OCI-M1 (cell line): ENCODE measurements at regions not wholly inside any gene's neighbourhood (a gene's known extent, or its start where the extent isn't known, plus 50 kb on each side); places are given as distances from the start of the nearest gene placed in this dataset.

Source experiments
- DNase-seq: peaks from one replicate; lab custom pipeline; 2025; lab: John Stamatoyannopoulos, UW

DNA sequence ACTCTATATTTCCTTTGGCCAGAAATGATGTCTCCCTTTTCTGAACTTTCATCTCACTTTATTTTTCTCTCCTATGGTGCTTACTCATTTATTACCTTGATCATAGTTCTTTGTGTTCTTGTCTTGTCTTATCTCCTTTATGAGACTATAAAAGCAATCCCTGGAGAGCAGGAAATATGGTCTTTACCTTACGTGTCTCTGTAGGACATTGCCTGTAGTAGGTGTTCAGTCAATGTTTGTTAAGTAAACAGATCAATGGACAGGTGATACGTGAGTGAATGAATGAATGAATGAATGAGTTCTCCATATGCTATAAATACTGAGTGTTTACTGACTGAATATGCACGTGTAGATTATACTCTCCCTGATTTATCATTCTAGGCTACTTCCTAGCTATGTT, 193.7 kb upstream of the HMGA2 start:
- no peak for DNase-seq

- no peak for DNase-seq
Observed at GRCh38 chr12:65631621-65632111, 192.6 kb upstream of the HMGA2 start.

DNA sequence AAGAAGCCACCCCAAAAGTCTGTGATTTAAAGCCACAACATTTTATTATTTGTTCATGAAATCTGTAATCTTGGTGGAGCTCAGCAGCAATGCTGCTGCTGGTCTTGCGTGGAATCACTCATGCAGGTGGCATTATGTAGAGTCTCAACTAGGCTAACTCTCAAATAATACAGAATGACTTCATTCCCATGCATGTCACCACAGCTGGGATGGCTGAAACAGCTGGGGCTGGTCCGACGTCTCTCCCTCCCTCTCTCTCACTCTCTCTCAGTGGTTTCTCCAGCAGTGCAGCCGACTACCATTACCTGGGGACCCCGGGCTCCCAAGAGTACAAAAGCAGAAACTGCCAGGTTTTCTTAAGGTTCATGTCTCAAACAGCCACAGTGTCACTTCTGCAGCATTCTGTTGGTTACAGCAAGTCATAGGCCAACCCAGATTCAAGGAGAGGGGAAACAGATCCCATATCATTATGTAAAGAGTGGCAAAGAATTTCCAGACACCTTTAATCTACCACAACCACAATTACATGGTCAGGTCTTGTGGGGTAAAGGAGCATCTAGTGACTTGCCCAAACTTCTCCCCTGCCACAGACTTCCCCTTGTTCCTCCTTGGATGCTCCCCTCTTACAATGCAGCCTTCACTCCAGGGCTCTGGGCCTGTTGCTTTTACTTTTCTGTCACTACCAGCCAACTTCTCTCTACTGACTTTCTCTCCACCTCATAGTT, 192.0 kb upstream of the HMGA2 start:
- no peak for DNase-seq

- DNase-seq: no peak
Observed at GRCh38 chr12:65634061-65634460, 190.2 kb upstream of the HMGA2 start.

DNA sequence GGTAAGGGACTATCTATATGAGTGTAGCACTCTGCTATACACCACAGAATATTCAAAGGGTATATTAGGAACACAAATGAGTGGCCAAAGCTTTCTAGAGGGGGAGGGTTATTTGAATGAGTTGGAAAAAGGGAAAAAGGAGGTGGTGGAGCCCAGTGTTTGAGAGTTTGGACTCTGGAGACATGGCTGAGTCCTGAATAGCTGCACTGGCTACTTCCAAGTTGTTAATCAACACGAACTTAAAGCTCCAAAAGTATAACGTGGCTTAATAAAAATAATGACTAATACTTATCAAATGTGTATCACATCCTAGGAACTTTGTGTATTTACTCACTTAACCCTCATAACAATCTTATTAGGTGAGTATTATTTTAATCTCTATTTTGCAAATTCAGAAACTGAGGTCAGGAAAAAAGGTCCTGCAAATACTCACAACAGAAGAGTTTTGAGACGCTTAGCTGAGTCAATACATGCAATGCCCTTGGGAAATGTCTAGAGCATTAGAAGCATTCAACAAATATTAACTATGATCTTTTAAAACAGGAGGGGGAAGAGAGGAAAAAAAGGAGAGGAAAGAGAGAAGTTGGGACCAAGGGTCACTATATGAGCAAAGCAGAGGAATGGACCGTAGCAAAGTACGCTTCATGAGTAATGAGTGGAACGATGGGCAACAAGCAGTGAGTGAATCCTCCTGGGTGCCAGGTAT, 189.5 kb upstream of the HMGA2 start:
- DNase-seq: no peak

- DNase-seq: no peak
Observed at GRCh38 chr12:65636436-65636835, 187.8 kb upstream of the HMGA2 start.

GRCh38 chr12:65637150-65637549, 187.1 kb upstream of the HMGA2 start:
- DNase-seq: no peak

- DNase-seq: no peak
Observed at GRCh38 chr12:65637774-65638173, 186.5 kb upstream of the HMGA2 start.

DNA sequence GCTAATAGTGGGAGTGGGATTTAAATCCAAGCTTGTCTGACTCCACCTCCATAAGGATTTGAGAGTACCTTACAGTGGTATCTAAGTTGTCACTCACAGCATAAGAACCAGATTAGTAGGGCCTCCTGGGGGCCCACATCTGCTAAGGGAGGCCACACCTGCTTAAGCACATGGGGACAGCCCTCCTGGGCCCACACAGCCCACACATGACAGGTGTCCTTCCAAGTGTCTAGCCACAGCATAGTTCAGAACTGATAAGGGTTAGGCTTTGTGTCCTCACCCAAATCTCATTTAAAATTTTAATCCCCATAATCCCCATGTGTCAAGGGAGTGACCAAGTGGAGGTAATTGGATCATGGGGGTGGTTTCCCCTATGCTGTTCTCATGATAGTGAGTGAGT, 186.0 kb upstream of the HMGA2 start:
- no peak for DNase-seq

GRCh38 chr12:65640489-65640901, 183.8 kb upstream of the HMGA2 start:
- no peak for DNase-seq

DNA sequence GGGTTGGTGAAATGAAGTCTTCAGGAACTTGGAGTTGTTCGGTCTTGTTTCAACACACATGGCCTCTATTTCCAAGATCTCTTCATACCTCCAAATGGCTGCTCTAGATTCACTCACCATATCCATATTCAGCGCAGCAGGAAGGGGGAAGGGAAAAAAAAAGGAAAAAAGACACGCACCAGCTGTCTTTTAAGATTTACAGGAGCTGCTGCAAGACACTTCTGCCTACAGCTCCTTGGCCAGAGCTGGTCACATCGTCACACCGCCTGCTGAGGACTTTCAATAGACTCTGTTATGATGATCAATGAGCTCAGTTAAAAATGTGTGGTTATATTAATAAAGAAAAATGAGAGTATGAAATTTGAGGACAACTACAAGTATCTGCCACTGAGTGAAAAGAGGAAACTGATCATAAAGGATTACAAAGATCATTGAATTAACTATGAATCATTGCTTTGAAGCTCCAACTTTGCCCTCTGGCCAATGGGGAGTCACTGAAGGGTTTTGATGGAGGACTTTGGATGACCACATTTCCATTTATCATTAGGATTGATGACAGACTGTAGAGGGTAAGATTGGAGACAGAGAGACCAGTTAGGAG, 182.1 kb upstream of the HMGA2 start:
- no peak for DNase-seq

DNA sequence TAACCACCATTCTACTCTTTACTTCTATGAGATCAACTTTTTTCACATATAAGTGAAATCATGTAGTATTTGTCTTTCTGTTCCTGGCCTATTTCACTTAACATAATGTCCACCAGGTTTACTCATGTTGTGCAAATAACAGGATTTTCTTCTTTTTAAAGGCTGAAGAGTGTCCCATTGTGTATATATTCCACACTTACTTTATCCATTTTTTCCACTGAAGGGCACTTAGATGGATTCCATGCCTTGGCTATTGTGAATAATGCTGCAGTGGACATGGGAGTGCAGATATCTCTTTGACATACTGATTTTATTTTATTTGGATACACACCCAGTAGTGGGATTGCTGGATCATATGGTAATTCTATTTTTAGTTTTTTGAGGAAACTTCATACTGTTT, 181.1 kb upstream of the HMGA2 start:
- DNase-seq: no peak

DNA sequence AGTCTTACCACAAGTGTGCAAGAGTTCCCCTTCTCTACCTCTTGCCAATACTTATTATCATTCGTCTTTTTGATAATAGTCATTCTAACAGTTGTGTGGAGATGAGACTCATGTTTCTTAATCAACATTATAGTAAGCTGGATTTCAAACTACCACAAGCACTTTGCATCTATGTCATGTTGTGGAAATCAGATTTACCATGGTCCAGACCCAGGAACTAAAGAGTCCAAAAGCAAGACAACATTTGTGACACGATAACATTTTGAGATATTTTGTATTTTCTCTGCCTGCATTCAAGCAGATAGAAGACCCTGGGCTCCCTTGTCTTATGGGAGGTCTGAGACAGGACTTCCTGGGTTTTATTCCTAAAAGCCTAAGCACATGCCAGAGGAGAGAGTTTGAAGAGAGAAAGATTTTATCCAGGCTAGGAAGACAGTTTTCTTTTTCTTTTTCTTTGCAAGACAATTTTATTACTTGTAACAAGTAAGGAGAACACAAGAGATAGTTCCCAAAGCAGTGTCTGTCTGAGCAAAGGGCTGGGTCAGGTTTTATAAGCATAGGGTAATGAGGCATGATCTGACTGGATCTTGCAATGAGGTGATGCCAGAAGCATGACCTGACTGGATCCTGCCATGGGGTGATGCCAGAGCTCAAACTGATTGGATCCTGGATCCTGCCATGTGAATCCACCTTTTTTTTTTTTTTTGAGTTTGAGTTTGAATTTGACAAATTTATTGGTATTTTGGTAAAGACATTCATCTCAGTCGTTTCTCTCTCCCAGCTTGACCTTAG, 180.5 kb upstream of the HMGA2 start:
- no peak for DNase-seq

DNA sequence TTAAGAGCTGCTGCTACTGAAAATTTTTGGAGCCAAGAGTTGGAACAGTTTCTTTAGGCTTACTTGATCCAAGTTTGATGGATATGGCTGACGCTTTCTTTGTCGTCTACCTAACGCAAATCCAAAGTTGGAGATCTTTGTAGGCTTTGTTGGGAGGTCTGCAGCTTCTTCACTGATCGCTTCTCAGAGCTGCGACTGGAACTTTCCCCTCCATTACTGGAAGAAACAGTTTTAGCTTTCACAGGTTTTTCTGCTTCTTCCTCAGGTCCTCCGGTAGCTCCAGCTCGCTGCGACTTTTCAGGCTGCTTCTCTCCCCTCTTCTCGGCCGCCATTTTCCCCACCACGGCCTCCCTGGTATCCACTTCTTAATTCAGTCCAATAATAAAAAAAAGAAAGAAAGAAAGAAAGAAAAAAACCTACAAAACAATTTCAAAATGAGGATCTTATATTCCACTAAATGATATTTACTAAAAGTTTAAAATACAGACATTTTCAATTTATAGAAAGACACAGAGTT, 178.1 kb upstream of the HMGA2 start:
- no peak for DNase-seq

DNA sequence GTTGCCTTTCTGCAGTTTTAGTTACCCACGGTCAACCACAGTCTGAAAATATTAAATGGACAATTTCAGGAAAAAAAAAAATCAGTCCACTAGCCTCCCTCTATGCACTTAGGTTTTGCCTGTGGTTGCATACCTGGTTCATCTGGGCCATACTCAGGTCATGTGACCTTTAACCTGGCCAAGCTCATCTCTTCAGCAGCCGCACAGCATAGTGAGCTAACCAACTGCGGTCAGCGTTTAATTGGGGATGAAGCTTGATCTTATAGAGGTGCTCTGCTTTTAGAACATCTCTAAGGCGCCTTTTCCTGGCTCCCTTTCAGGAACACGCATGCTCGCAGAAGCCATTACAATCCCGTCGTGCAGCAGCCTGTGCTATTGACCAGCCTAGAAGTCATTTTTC, 177.2 kb upstream of the HMGA2 start:
- DNase-seq: no peak

DNA sequence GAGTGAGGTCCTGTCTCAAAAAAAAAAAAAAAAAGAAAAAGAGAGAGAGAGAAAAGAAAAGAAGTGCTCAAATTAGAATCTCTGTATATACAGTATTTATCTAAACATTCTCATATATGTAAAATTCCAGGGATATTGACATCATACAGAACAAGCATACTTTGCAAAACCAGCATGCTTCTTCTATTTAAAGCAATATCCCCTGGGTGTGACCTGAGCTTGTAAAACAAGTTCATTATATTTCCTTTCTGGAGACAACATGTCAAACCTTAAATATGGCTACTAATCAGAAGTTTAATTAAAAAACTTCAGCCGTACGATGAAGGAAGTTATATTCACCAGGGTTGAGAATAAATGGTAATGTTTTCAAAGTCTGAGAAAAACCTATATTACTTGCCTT, 175.8 kb upstream of the HMGA2 start:
- no peak for DNase-seq

GRCh38 chr12:65649126-65649525, 175.2 kb upstream of the HMGA2 start:
- no peak for DNase-seq

GRCh38 chr12:65651060-65651459, 173.2 kb upstream of the HMGA2 start:
- no peak for DNase-seq

- no peak for DNase-seq
Observed at GRCh38 chr12:65653321-65653720, 171.0 kb upstream of the HMGA2 start.

DNA sequence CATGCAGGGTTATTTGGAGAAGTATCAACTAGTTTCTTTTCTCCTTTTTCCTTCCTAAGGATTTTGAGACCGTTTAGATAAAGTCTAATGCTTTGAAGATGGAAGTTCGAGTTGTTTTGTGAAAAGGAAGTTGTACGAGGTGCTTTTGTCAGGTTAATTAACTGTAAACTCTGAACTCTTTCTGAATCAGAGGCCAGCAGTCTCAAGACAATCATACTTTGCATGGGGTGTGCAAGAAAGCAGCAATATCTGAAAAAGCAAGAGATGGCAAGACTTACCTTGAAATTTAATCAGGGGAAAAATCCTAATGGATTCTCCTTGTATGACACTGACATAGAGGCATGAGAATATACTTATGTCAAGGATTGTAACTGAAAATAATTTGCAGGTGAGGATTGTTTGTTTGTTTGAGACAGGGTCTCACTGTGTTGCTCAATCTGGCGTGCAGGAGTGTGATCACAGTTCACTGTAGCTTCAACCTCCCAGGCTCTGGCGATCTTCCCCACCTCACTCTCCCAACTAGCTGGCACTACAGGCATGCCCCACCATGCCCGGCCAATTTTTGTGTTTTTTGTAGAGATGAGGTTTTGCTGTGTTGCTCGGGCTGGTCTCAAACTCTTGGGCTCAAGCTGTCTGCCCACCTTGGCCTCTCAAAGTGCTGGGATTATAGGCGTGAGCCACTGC, 170.2 kb upstream of the HMGA2 start:
- DNase-seq: no peak

GRCh38 chr12:65655074-65655493, 169.2 kb upstream of the HMGA2 start:
- DNase-seq: no peak
